Upper lobe of left lung (tissue), 4 donors: ENCODE measurements at regions not wholly inside any gene's neighbourhood (a gene's known extent, or its start where the extent isn't known, plus 50 kb on each side); places are given as distances from the start of the nearest gene placed in this dataset.

Experiments
- CTCF ChIP-seq, 6 experiments: fragments of 450-650 bp in 4 of 6; fragments of 200-600 bp in 2 of 6; sonication (generic) in 2 of 6; IDR thresholded peaks; one replicate each; pipeline ENCODE4 v1.5.1; 2016 to 2019; ENCODE audit warnings: antibody characterized with exemption in 6 of 6
- EP300 ChIP-seq, 4 donors: sonication (generic); formaldehyde crosslinking; IDR thresholded peaks; one replicate each; pipeline ENCODE4 v1.5.1; 2017; ENCODE audit warnings: antibody characterized with exemption in 4 of 4, control low read depth in 2 of 4
- POLR2A ChIP-seq, 4 donors: fragments of 450-650 bp; IDR thresholded peaks; one replicate each; pipeline ENCODE4 v1.5.1; 2016 to 2017; ENCODE audit warnings: antibody characterized with exemption in 4 of 4, mild to moderate bottlenecking in 2 of 4
- POLR2AphosphoS5 ChIP-seq, 2 donors: sonication (generic); formaldehyde crosslinking; IDR thresholded peaks; one replicate each; pipeline ENCODE4 v1.5.1; 2017; ENCODE audit warnings: antibody characterized with exemption in 2 of 2

- TF ChIP-seq CTCF (IDR thresholded peaks at IDR 0.05) (no peak), POLR2A (IDR thresholded peaks at IDR 0.05) (no peak), POLR2AphosphoS5 (IDR thresholded peaks at IDR 0.05) (no peak), EP300 (IDR thresholded peaks at IDR 0.05) (no peak)
These were observed 171.6 kb upstream of the SETBP1 start for GRCh38 chr18:44509048-44509447.
